ENCODE measurements at regions not wholly inside any gene's neighbourhood (a gene's known extent, or its start where the extent isn't known, plus 50 kb on each side); places are given as distances from the start of the nearest gene placed in this dataset.
"Not testable (repeated sequence)": the region's sequence is repeated elsewhere in the genome, so short reads cannot be mapped to it uniquely, and the experiment has no call there.

- DNase-seq (ENCODE audit: low read depth in 2 of 3, low spot score in 2 of 3): no peak
Observed at GRCh38 chr16:85202631-85203461, 90.6 kb upstream of the CIBAR2 start.

GRCh38 chr16:85203462-85203813 is 91.2 kb upstream of the CIBAR2 start:
- no peak for DNase-seq (ENCODE audit: low read depth in 2 of 3, low spot score in 2 of 3)

GRCh38 chr16:85204242-85205010 is 92.2 kb upstream of the CIBAR2 start:
- DNase-seq (ENCODE audit: low read depth in 2 of 3, low spot score in 2 of 3): no peak

GRCh38 chr16:85205257-85205656 is 93.0 kb upstream of the CIBAR2 start:
- DNase-seq (ENCODE audit: low read depth in 2 of 3, low spot score in 2 of 3): not testable (repeated sequence)

- no peak for DNase-seq (ENCODE audit: low read depth in 2 of 3, low spot score in 2 of 3)
Observed at GRCh38 chr16:85205747-85206471, 93.6 kb upstream of the CIBAR2 start.

GRCh38 chr16:85206472-85207356 is 94.4 kb upstream of the CIBAR2 start:
- no peak for DNase-seq (ENCODE audit: low read depth in 2 of 3, low spot score in 2 of 3)

GRCh38 chr16:85207357-85207921 is 95.2 kb upstream of the CIBAR2 start:
- DNase-seq (ENCODE audit: low read depth in 2 of 3, low spot score in 2 of 3): no peak

GRCh38 chr16:85208181-85208580 is 95.9 kb upstream of the CIBAR2 start:
- no peak for DNase-seq (ENCODE audit: low read depth in 2 of 3, low spot score in 2 of 3)

GRCh38 chr16:85208643-85209520 is 96.6 kb upstream of the CIBAR2 start:
- no peak for DNase-seq (ENCODE audit: low read depth in 2 of 3, low spot score in 2 of 3)

GRCh38 chr16:85209526-85210121 is 97.4 kb upstream of the CIBAR2 start:
- DNase-seq (ENCODE audit: low read depth in 2 of 3, low spot score in 2 of 3): no peak

GRCh38 chr16:85210423-85211169 is 98.3 kb upstream of the CIBAR2 start:
- DNase-seq (ENCODE audit: low read depth in 2 of 3, low spot score in 2 of 3): no peak

- DNase-seq (ENCODE audit: low read depth in 2 of 3, low spot score in 2 of 3): no peak
Observed at GRCh38 chr16:85211271-85211801, 99.1 kb upstream of the CIBAR2 start.

GRCh38 chr16:85213926-85214675 is 101.8 kb upstream of the CIBAR2 start:
- DNase-seq (ENCODE audit: low read depth in 2 of 3, low spot score in 2 of 3): no peak

GRCh38 chr16:85215478-85216118 is 103.3 kb upstream of the CIBAR2 start:
- no peak for DNase-seq (ENCODE audit: low read depth in 2 of 3, low spot score in 2 of 3)

- DNase-seq (ENCODE audit: low read depth in 2 of 3, low spot score in 2 of 3): no peak
Observed at GRCh38 chr16:85216522-85217375, 104.5 kb upstream of the CIBAR2 start.

Data from activated CD8-positive, alpha-beta memory T cell treated with anti-CD3 and anti-CD28 coated beads for 48 hours (primary cell).